ENCODE measurements at regions not wholly inside any gene's neighbourhood (a gene's known extent, or its start where the extent isn't known, plus 50 kb on each side); places are given as distances from the start of the nearest gene placed in this dataset.
"Not testable (repeated sequence)": the region's sequence is repeated elsewhere in the genome, so short reads cannot be mapped to it uniquely, and the experiment has no call there.

DNA sequence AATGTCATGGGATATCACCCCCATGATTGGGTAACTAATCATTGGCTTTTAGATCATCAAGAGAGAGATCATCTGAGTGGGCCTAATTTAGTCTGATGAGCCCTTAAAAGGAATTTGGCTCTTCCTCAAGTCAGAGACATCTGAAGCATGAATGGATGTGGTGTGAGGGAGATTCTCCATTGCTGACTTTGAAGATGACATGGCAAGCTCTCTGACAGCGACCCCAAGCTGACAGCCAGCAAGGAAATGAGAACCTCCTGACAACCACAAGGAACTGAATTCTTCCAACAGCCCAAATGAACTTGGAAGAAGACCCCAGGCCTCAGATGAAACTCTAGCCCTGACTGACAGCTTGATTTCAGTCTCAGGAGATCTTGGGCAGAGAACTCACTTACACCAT is 108.4 kb upstream of the SPATA12 start:
- Histone ChIP-seq H3K4me2 (ENCODE audit: low read length) (no peak overlapping the region), H3K9me3 (ENCODE audit: low read length) (no peaks in the 10 kb centered on the region), H3K4me3 (ENCODE audit: low read depth, low read length, poor library complexity, severe bottlenecking) (no peak overlapping the region), H3K27ac (ENCODE audit: low read depth, low read length, poor library complexity, severe bottlenecking) (no peak overlapping the region), H3K36me3 (ENCODE audit: insufficient read depth, low read length) (no peaks in the 10 kb centered on the region), H3K9ac (ENCODE audit: low read length) (no peak overlapping the region), H3K79me2 (ENCODE audit: insufficient read depth, low read length) (no peaks in the 10 kb centered on the region), H3K9me2 (ENCODE audit: low read depth, low read length) (no peaks in the 10 kb centered on the region), H2AFZ (ENCODE audit: low read length) (no peak overlapping the region), H3F3A (ENCODE audit: insufficient read depth, low read length) (no peaks in the 10 kb centered on the region), H4K20me1 (ENCODE audit: insufficient read depth, low read length) (no peaks in the 10 kb centered on the region), H3K27me3 (ENCODE audit: insufficient read depth, low read length) (no peaks in the 10 kb centered on the region), H3K4me1 (ENCODE audit: insufficient read depth, low read length, severe bottlenecking) (no peaks in the 10 kb centered on the region)
- TF ChIP-seq CTCF (IDR thresholded peaks at IDR 0.05; ENCODE audit: low read length): no peak
- no peak for TF ChIP-seq EZH2 (IDR thresholded peaks at IDR 0.05; ENCODE audit: borderline replicate concordance, low read length)

DNA sequence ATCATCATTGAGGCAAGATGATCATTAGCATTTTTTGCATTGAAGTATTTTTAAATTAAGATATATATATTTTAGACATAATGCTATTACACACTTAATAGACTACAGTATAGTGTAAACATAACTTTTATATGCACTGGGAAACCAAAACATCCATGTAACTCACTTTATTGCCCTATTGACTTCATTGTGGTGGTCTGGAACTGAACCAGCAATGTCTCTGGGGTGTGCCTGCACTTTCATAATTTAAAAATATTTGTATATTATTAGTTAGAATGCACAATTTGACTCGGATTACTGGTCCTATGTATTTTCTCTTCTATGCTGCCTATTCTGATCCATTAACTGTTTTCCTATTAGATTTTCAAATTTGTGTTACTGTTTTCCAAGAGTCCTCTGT is 109.1 kb upstream of the SPATA12 start:
- H3K9ac ChIP-seq (ENCODE audit: low read length): no peak overlapping the region

DNA sequence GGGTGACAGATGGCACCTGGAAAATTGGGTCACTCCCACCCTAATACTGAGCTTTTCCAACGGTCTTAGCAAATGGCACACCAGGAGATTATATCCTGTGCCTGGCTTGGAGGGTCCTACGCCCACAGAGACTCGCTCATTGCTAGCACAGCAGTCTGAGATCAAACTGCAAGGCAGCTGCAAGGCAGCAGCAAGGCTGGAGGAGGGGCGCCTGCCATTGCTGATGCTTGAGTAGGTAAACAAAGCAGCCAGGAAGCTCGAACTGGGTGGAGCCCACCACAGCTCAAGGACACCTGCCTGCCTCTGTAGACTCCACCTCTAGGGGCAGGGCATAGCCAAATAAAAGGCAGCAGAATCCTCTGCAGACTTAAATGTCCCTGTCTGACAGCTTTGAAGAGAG is 115.1 kb upstream of the SPATA12 start:
- H3K9me2 ChIP-seq (ENCODE audit: low read depth, low read length); H3K9ac ChIP-seq (ENCODE audit: low read length); H3K79me2 ChIP-seq (ENCODE audit: insufficient read depth, low read length); H3F3A ChIP-seq (ENCODE audit: insufficient read depth, low read length); H4K20me1 ChIP-seq (ENCODE audit: insufficient read depth, low read length); H3K27ac ChIP-seq (ENCODE audit: low read depth, low read length, poor library complexity, severe bottlenecking); H3K9me3 ChIP-seq (ENCODE audit: low read length); H2AFZ ChIP-seq (ENCODE audit: low read length); H3K4me3 ChIP-seq (ENCODE audit: low read depth, low read length, poor library complexity, severe bottlenecking); H3K27me3 ChIP-seq (ENCODE audit: insufficient read depth, low read length); H3K36me3 ChIP-seq (ENCODE audit: insufficient read depth, low read length); H3K4me2 ChIP-seq (ENCODE audit: low read length): not testable (repeated sequence)
- H3K4me1 ChIP-seq (ENCODE audit: insufficient read depth, low read length, severe bottlenecking): peaks cover 19% of the 10 kb centered on the region

More for the DNA sequence above, 109.1 kb upstream of the SPATA12 start:
- H3K4me3 ChIP-seq (ENCODE audit: low read depth, low read length, poor library complexity, severe bottlenecking): no peak overlapping the region
- H3K79me2 ChIP-seq (ENCODE audit: insufficient read depth, low read length): no peaks in the 10 kb centered on the region
- H3K9me2 ChIP-seq (ENCODE audit: low read depth, low read length): no peaks in the 10 kb centered on the region
- no peaks in the 10 kb centered on the region for H3F3A ChIP-seq (ENCODE audit: insufficient read depth, low read length)
- no peak overlapping the region for H2AFZ ChIP-seq (ENCODE audit: low read length)
- H3K4me2 ChIP-seq (ENCODE audit: low read length): no peak overlapping the region
- H3K36me3 ChIP-seq (ENCODE audit: insufficient read depth, low read length): no peaks in the 10 kb centered on the region
- H3K27me3 ChIP-seq (ENCODE audit: insufficient read depth, low read length): no peaks in the 10 kb centered on the region
- H3K27ac ChIP-seq (ENCODE audit: low read depth, low read length, poor library complexity, severe bottlenecking): no peak overlapping the region
- H3K9me3 ChIP-seq (ENCODE audit: low read length): no peaks in the 10 kb centered on the region
- H3K4me1 ChIP-seq (ENCODE audit: insufficient read depth, low read length, severe bottlenecking): no peaks in the 10 kb centered on the region
- TF ChIP-seq EZH2 (IDR thresholded peaks at IDR 0.05; ENCODE audit: borderline replicate concordance, low read length) (no peak), CTCF (IDR thresholded peaks at IDR 0.05; ENCODE audit: low read length) (no peak)
- H4K20me1 ChIP-seq (ENCODE audit: insufficient read depth, low read length): no peaks in the 10 kb centered on the region

- Histone ChIP-seq H3K36me3 (ENCODE audit: insufficient read depth, low read length) (no peaks in the 10 kb centered on the region), H3K4me3 (ENCODE audit: low read depth, low read length, poor library complexity, severe bottlenecking) (no peak overlapping the region)
- TF ChIP-seq CTCF (IDR thresholded peaks at IDR 0.05; ENCODE audit: low read length) (no peak), EZH2 (IDR thresholded peaks at IDR 0.05; ENCODE audit: borderline replicate concordance, low read length) (no peak)
These were observed 117.9 kb upstream of the SPATA12 start for GRCh38 chr3:56942523-56942922.

More at GRCh38 chr3:56942523-56942922, 117.9 kb upstream of the SPATA12 start:
- Histone ChIP-seq H3K79me2 (ENCODE audit: insufficient read depth, low read length) (no peaks in the 10 kb centered on the region), H3K27ac (ENCODE audit: low read depth, low read length, poor library complexity, severe bottlenecking) (no peak overlapping the region), H3K9ac (ENCODE audit: low read length) (no peak overlapping the region), H3K4me2 (ENCODE audit: low read length) (peak overlapping the region; percentile 2; the same call in 1 of the 2 replicates), H4K20me1 (ENCODE audit: insufficient read depth, low read length) (no peaks in the 10 kb centered on the region), H3K9me3 (ENCODE audit: low read length) (no peaks in the 10 kb centered on the region), H3F3A (ENCODE audit: insufficient read depth, low read length) (no peaks in the 10 kb centered on the region), H2AFZ (ENCODE audit: low read length) (no peak overlapping the region), H3K9me2 (ENCODE audit: low read depth, low read length) (no peaks in the 10 kb centered on the region), H3K4me1 (ENCODE audit: insufficient read depth, low read length, severe bottlenecking) (peaks cover 20% of the 10 kb centered on the region), H3K27me3 (ENCODE audit: insufficient read depth, low read length) (no peaks in the 10 kb centered on the region)
